ENCODE measurements at regions not wholly inside any gene's neighbourhood (a gene's known extent, or its start where the extent isn't known, plus 50 kb on each side); places are given as distances from the start of the nearest gene placed in this dataset.

GRCh38 chr15:62953496-62954045 is 89.0 kb upstream of the TPM1 start:
- Histone ChIP-seq H3K9me3 (ENCODE audit: control insufficient read depth, insufficient read depth, low read length) (peaks cover 3% of the 10 kb centered on the region; the same call in 1 of the 2 replicates), H3K27me3 (ENCODE audit: control insufficient read depth, insufficient read depth, low read length) (no peaks in the 10 kb centered on the region), H3K4me3 (ENCODE audit: low read depth, low read length) (no peak overlapping the region), H3K27ac (ENCODE audit: low read depth, low read length) (no peak overlapping the region)
- TF ChIP-seq CTCF (IDR thresholded peaks at IDR 0.05; ENCODE audit: low read depth, low read length), result no peak
- no peak for DNase-seq (ENCODE audit: low read depth, low spot score)
- POLR2A ChIA-PET, result no interaction called here
- CTCF ChIA-PET, result no interaction called here

- H3K9me3 ChIP-seq (ENCODE audit: control insufficient read depth, insufficient read depth, low read length), result peaks cover 3% of the 10 kb centered on the region; the same call in 1 of the 2 replicates
- no peak overlapping the region for H3K27ac ChIP-seq (ENCODE audit: low read depth, low read length)
- no peak for TF ChIP-seq CTCF (IDR thresholded peaks at IDR 0.05; ENCODE audit: low read depth, low read length)
- no peak overlapping the region for H3K4me3 ChIP-seq (ENCODE audit: low read depth, low read length)
- CTCF ChIA-PET, result no interaction called here
- DNase-seq (ENCODE audit: low read depth, low spot score), result no peak
- POLR2A ChIA-PET, result interaction anchor here (0.6 kb wide), 1 partner anchor 351 kb away, joined by 3 read pairs; no protein-coding TSS in a partner anchor
- no peaks in the 10 kb centered on the region for H3K27me3 ChIP-seq (ENCODE audit: control insufficient read depth, insufficient read depth, low read length)
These were observed 85.4 kb upstream of the TPM1 start for GRCh38 chr15:62957130-62957529.

- ChIA-PET POLR2A (interaction anchor here (0.6 to 0.9 kb wide), 4 partner anchors 18 to 1730 kb away, joined by 3 to 5 read pairs (median 4); partner anchors contain the start of genes RORA and TPM1), CTCF (no interaction called here)
- Histone ChIP-seq H3K27ac (ENCODE audit: low read depth, low read length) (no peak overlapping the region), H3K27me3 (ENCODE audit: control insufficient read depth, insufficient read depth, low read length) (no peaks in the 10 kb centered on the region), H3K9me3 (ENCODE audit: control insufficient read depth, insufficient read depth, low read length) (no peaks in the 10 kb centered on the region), H3K4me3 (ENCODE audit: low read depth, low read length) (no peak overlapping the region)
- no peak for DNase-seq (ENCODE audit: low read depth, low spot score)
- TF ChIP-seq CTCF (IDR thresholded peaks at IDR 0.05; ENCODE audit: low read depth, low read length), result no peak
These were observed 83.8 kb upstream of the TPM1 start for GRCh38 chr15:62958528-62959363.

- Histone ChIP-seq H3K4me3 (ENCODE audit: low read depth, low read length) (no peak overlapping the region), H3K9me3 (ENCODE audit: control insufficient read depth, insufficient read depth, low read length) (no peaks in the 10 kb centered on the region), H3K27ac (ENCODE audit: low read depth, low read length) (no peak overlapping the region), H3K27me3 (ENCODE audit: control insufficient read depth, insufficient read depth, low read length) (no peaks in the 10 kb centered on the region)
- CTCF ChIA-PET, result no interaction called here
- POLR2A ChIA-PET, result no interaction called here
- DNase-seq (ENCODE audit: low read depth, low spot score), result no peak
- no peak for TF ChIP-seq CTCF (IDR thresholded peaks at IDR 0.05; ENCODE audit: low read depth, low read length)
These were observed 81.4 kb upstream of the TPM1 start for GRCh38 chr15:62961134-62961533.

All from AG04450 (cell line).